ENCODE measurements at regions not wholly inside any gene's neighbourhood (a gene's known extent, or its start where the extent isn't known, plus 50 kb on each side); places are given as distances from the start of the nearest gene placed in this dataset.

DNA sequence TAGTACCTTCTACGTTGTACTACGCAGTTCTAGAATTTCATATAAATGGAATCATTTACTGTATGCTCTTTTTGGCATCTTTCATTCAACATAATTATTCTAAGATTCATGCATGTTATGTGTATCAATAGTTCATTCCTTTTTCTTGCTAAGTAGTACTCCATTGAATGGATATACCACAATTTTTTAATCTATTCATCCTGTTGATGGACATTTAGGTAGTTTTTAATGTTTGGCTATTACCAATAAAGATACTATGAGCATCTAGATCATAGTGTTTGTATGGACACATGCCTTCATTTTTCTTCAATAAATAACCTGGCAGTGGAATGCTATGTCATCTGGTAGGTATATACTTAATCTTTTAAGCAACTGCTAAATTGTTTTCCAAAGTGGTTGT lies 83.0 kb upstream of the ELN start:
- TF ChIP-seq CTCF (IDR thresholded peaks at IDR 0.05; ENCODE audit: borderline replicate concordance, extremely low read depth, low read length, poor library complexity, severe bottlenecking) (no peak), EZH2 (IDR thresholded peaks at IDR 0.05; ENCODE audit: borderline replicate concordance, low read depth, low read length, severe bottlenecking) (no peak)

All from DND-41 (cell line).